ENCODE measurements at regions not wholly inside any gene's neighbourhood (a gene's known extent, or its start where the extent isn't known, plus 50 kb on each side); places are given as distances from the start of the nearest gene placed in this dataset.

- Histone ChIP-seq H3K27me3 (ENCODE audit: low read length) (no peaks in the 10 kb centered on the region), H3K27ac (ENCODE audit: low read length) (no peak overlapping the region), H3K9me2 (replicated peaks; ENCODE audit: low read length) (no peaks in the 10 kb centered on the region), H3K79me2 (ENCODE audit: low read length) (no peaks in the 10 kb centered on the region), H3F3A (ENCODE audit: low read length, unreplicated experiment) (no peaks in the 10 kb centered on the region), H3K9me3 (ENCODE audit: low read length) (no peaks in the 10 kb centered on the region), H2AFZ (ENCODE audit: low read length) (no peak overlapping the region), H3K9ac (ENCODE audit: low read length) (no peak overlapping the region), H4K20me1 (ENCODE audit: low read length) (no peaks in the 10 kb centered on the region), H3K4me3 (ENCODE audit: low read length) (no peak overlapping the region), H3K4me1 (ENCODE audit: insufficient read depth, low read length) (no peaks in the 10 kb centered on the region), H3K4me2 (ENCODE audit: low read length) (no peak overlapping the region), H3K36me3 (ENCODE audit: low read depth, low read length) (no peaks in the 10 kb centered on the region)
- no TSS peak for BruUV-seq (replicated peaks)
- ChIA-PET POLR2A (ENCODE audit: unreplicated experiment) (no interaction called here), CTCF (interaction anchor here (0.7 kb wide), 1 partner anchor 602 kb away, joined by 3 read pairs; no protein-coding TSS in a partner anchor)
- TF ChIP-seq CTCF (conservative IDR thresholded peaks at IDR 0.05; ENCODE audit: low read depth, low read length), result no peak
- TF ChIP-seq EZH2 (IDR thresholded peaks at IDR 0.05; ENCODE audit: low read length, unreplicated experiment), result no peak
- no peak for TF ChIP-seq EZH2phosphoT487 (IDR thresholded peaks at IDR 0.05; ENCODE audit: borderline replicate concordance, low read length)
- DNase-seq (no peak), ATAC-seq (no peak)
- intact Hi-C loops (cut with micrococcal nuclease), result no loop called here
Observed at GRCh38 chr12:88743946-88744685, 163.8 kb upstream of the KITLG start.

- intact Hi-C loops (cut with micrococcal nuclease), result no loop called here
- Histone ChIP-seq H3K4me1 (ENCODE audit: insufficient read depth, low read length) (no peaks in the 10 kb centered on the region), H3K4me3 (ENCODE audit: low read length) (no peak overlapping the region), H3K27me3 (ENCODE audit: low read length) (no peaks in the 10 kb centered on the region), H3K27ac (ENCODE audit: low read length) (no peak overlapping the region), H3K9me3 (ENCODE audit: low read length) (no peaks in the 10 kb centered on the region), H3K4me2 (ENCODE audit: low read length) (no peak overlapping the region), H4K20me1 (ENCODE audit: low read length) (no peaks in the 10 kb centered on the region), H3F3A (ENCODE audit: low read length, unreplicated experiment) (no peaks in the 10 kb centered on the region), H2AFZ (ENCODE audit: low read length) (no peak overlapping the region), H3K9ac (ENCODE audit: low read length) (no peak overlapping the region), H3K36me3 (ENCODE audit: low read depth, low read length) (no peaks in the 10 kb centered on the region), H3K9me2 (replicated peaks; ENCODE audit: low read length) (no peaks in the 10 kb centered on the region), H3K79me2 (ENCODE audit: low read length) (no peaks in the 10 kb centered on the region)
- DNase-seq (no peak), ATAC-seq (no peak)
- TF ChIP-seq CTCF (conservative IDR thresholded peaks at IDR 0.05; ENCODE audit: low read depth, low read length) (no peak), EZH2 (IDR thresholded peaks at IDR 0.05; ENCODE audit: low read length, unreplicated experiment) (no peak), EZH2phosphoT487 (IDR thresholded peaks at IDR 0.05; ENCODE audit: borderline replicate concordance, low read length) (no peak)
- BruUV-seq (replicated peaks), result no TSS peak
- ChIA-PET CTCF (no interaction called here), POLR2A (ENCODE audit: unreplicated experiment) (no interaction called here)
Observed at GRCh38 chr12:88737838-88738472, 157.7 kb upstream of the KITLG start.

- TF ChIP-seq CTCF (conservative IDR thresholded peaks at IDR 0.05; ENCODE audit: low read depth, low read length) (no peak), EZH2phosphoT487 (IDR thresholded peaks at IDR 0.05; ENCODE audit: borderline replicate concordance, low read length) (no peak), EZH2 (IDR thresholded peaks at IDR 0.05; ENCODE audit: low read length, unreplicated experiment) (no peak)
- H3K4me1 ChIP-seq (ENCODE audit: insufficient read depth, low read length), result no peaks in the 10 kb centered on the region
- no peaks in the 10 kb centered on the region for H3F3A ChIP-seq (ENCODE audit: low read length, unreplicated experiment)
- intact Hi-C loops (cut with micrococcal nuclease), result no loop called here
- no peaks in the 10 kb centered on the region for H3K9me2 ChIP-seq (replicated peaks; ENCODE audit: low read length)
- no peak overlapping the region for H3K27ac ChIP-seq (ENCODE audit: low read length)
- DNase-seq, result no peak
- POLR2A ChIA-PET (ENCODE audit: unreplicated experiment), result no interaction called here
- H3K36me3 ChIP-seq (ENCODE audit: low read depth, low read length), result no peaks in the 10 kb centered on the region
- no TSS peak for BruUV-seq (replicated peaks)
- H3K79me2 ChIP-seq (ENCODE audit: low read length), result no peaks in the 10 kb centered on the region
- no peaks in the 10 kb centered on the region for H3K9me3 ChIP-seq (ENCODE audit: low read length)
- H3K27me3 ChIP-seq (ENCODE audit: low read length), result no peaks in the 10 kb centered on the region
- no peak overlapping the region for H3K4me3 ChIP-seq (ENCODE audit: low read length)
- no peak overlapping the region for H3K4me2 ChIP-seq (ENCODE audit: low read length)
- no peak overlapping the region for H2AFZ ChIP-seq (ENCODE audit: low read length)
- CTCF ChIA-PET, result no interaction called here
- no peak overlapping the region for H3K9ac ChIP-seq (ENCODE audit: low read length)
- H4K20me1 ChIP-seq (ENCODE audit: low read length), result no peaks in the 10 kb centered on the region
- ATAC-seq, result no peak
Observed at GRCh38 chr12:88736031-88736430, 155.8 kb upstream of the KITLG start.
